Activated naive CD8-positive, alpha-beta T cell treated with anti-CD3 and anti-CD28 coated beads, Interleukin-2, amount 10 ng/mL, durations not matched to agents 7 days and 5 days (primary cell): ENCODE measurements at regions not wholly inside any gene's neighbourhood (a gene's known extent, or its start where the extent isn't known, plus 50 kb on each side); places are given as distances from the start of the nearest gene placed in this dataset.

Source experiments
- ATAC-seq: fragments of 150-1000 bp; cut with Tn5 transposase; one replicate; pipeline ENCODE4 v1.10.0; 2021; ENCODE audit warnings: low read depth, moderate library complexity
- POLR2A ChIA-PET: fragments of 350-600 bp; sonication (Branson Sonifier 250); formaldehyde crosslinking; loops from one replicate; lab custom pipeline; 2021; ENCODE audit warnings: antibody characterized with exemption; lab: Charles Lee
- DNase-seq: peaks from one replicate; pipeline ENCODE4 v3.0.0; 2021
- H3K27ac Mint-ChIP-seq: one replicate; pipeline ENCODE4 v1.8.0; 2022; ENCODE audit warnings: mild to moderate bottlenecking, mixed read lengths
- H3K27me3 Mint-ChIP-seq: one replicate; pipeline ENCODE4 v1.8.0; 2022; ENCODE audit warnings: mild to moderate bottlenecking, moderate library complexity, mixed read lengths
- H3K36me3 Mint-ChIP-seq: one replicate; pipeline ENCODE4 v1.8.0; 2021; ENCODE audit warnings: mild to moderate bottlenecking, mixed read lengths
- H3K4me1 Mint-ChIP-seq: one replicate; pipeline ENCODE4 v1.8.0; 2021; ENCODE audit warnings: mixed read lengths
- H3K4me3 Mint-ChIP-seq: one replicate; pipeline ENCODE4 v1.8.0; 2022; ENCODE audit warnings: mild to moderate bottlenecking, moderate library complexity, mixed read lengths
- H3K9me3 Mint-ChIP-seq: one replicate; pipeline ENCODE4 v1.8.0; 2021; ENCODE audit warnings: mixed read lengths

GRCh38 chr2:223365158-223365679 is 236.9 kb downstream of the SCG2 start:
- ATAC-seq, result no peak
- Mint-ChIP-seq H3K27ac (no peak overlapping the region), H3K9me3 (no peaks in the 10 kb centered on the region), H3K4me1 (no peaks in the 10 kb centered on the region), H3K4me3 (no peak overlapping the region), H3K27me3 (no peaks in the 10 kb centered on the region), H3K36me3 (no peaks in the 10 kb centered on the region)
- DNase-seq, result no peak
- POLR2A ChIA-PET, result no interaction called here

DNA sequence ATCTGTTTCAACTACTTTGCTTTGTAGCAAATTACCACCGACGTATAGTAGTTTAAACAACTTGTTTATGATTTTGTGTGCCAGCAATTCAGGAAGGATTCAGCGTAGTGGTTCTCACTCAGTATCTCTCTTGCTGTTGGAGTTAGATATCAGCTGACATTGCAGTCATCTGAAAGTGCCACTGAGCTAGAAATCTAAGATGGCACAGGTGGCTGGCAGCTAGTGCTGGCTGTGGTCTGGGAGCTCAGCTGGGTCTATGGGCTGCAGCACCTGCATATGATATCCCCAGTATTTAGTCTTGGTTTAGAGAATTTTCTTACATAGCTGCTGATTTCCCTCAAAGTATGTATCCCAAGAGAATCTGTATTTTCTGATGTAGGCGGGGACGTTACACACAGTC is 235.6 kb downstream of the SCG2 start:
- no peaks in the 10 kb centered on the region for H3K27me3 Mint-ChIP-seq
- ATAC-seq (no peak), DNase-seq (no peak)

GRCh38 chr2:223368481-223368880 is 233.7 kb downstream of the SCG2 start:
- Mint-ChIP-seq H3K4me1 (no peaks in the 10 kb centered on the region), H3K4me3 (no peak overlapping the region), H3K36me3 (no peaks in the 10 kb centered on the region), H3K27ac (no peak overlapping the region), H3K9me3 (no peaks in the 10 kb centered on the region), H3K27me3 (no peaks in the 10 kb centered on the region)
- DNase-seq, result no peak
- ATAC-seq, result no peak
- POLR2A ChIA-PET, result no interaction called here

More for the DNA sequence above, 235.6 kb downstream of the SCG2 start:
- no peak overlapping the region for H3K27ac Mint-ChIP-seq
- H3K4me1 Mint-ChIP-seq, result no peaks in the 10 kb centered on the region
- POLR2A ChIA-PET, result no interaction called here
- no peak overlapping the region for H3K4me3 Mint-ChIP-seq
- no peaks in the 10 kb centered on the region for H3K36me3 Mint-ChIP-seq
- no peaks in the 10 kb centered on the region for H3K9me3 Mint-ChIP-seq

GRCh38 chr2:223369889-223370288 is 232.3 kb downstream of the SCG2 start:
- POLR2A ChIA-PET, result no interaction called here
- Mint-ChIP-seq H3K9me3 (no peaks in the 10 kb centered on the region), H3K27me3 (no peaks in the 10 kb centered on the region), H3K4me1 (no peaks in the 10 kb centered on the region), H3K4me3 (no peak overlapping the region), H3K36me3 (no peaks in the 10 kb centered on the region), H3K27ac (no peak overlapping the region)
- no peak for DNase-seq
- ATAC-seq, result no peak

GRCh38 chr2:223383315-223383714 is 218.8 kb downstream of the SCG2 start:
- Mint-ChIP-seq H3K27ac (no peak overlapping the region), H3K4me1 (no peaks in the 10 kb centered on the region), H3K27me3 (no peaks in the 10 kb centered on the region), H3K4me3 (no peak overlapping the region), H3K36me3 (no peaks in the 10 kb centered on the region), H3K9me3 (no peaks in the 10 kb centered on the region)
- no peak for ATAC-seq
- DNase-seq, result no peak
- POLR2A ChIA-PET, result no interaction called here

DNA sequence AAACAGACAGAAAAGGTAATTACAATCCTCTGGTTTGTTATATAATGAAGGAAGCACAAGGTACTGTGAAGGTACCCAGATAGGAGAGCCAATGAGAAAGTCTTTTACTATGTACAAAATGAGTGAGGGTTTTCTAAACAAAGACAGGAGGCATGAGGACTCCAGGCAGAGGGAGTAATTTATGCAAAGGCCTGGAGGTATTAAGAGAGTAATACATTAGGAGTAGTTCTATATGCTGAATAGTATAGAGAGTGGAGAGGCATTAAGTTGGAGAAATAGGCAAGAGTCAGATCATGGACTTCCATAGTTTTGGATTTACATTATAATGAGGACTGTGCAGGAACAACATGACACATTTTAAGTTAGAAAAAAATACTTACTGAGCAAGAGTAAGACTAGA is 216.0 kb downstream of the SCG2 start:
- no peaks in the 10 kb centered on the region for H3K9me3 Mint-ChIP-seq
- no peaks in the 10 kb centered on the region for H3K27me3 Mint-ChIP-seq
- no peak for DNase-seq
- POLR2A ChIA-PET, result no interaction called here
- H3K27ac Mint-ChIP-seq, result no peak overlapping the region
- no peaks in the 10 kb centered on the region for H3K36me3 Mint-ChIP-seq
- ATAC-seq, result no peak
- no peak overlapping the region for H3K4me3 Mint-ChIP-seq
- no peaks in the 10 kb centered on the region for H3K4me1 Mint-ChIP-seq

DNA sequence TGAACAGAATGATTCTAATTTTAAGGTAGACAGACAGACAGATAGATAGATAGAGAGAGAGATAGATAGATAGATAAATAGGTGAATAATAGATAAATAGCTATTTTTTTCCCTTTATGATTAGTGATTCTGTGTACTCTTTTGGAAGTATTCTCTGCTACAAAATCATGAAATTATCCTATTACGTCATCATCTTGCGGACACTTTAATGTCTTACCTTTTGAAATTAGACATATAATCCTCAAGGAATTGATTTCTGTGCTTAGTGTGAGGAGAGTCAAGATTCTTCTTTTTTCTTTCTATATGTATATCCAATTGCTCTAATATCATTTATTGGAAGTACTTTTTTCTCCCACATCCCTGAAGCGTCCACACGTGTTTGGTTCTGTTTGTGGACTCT is 215.2 kb downstream of the SCG2 start:
- Mint-ChIP-seq H3K27ac (no peak overlapping the region), H3K4me3 (no peak overlapping the region), H3K9me3 (no peaks in the 10 kb centered on the region), H3K27me3 (no peaks in the 10 kb centered on the region), H3K4me1 (no peaks in the 10 kb centered on the region), H3K36me3 (no peaks in the 10 kb centered on the region)
- POLR2A ChIA-PET, result no interaction called here
- ATAC-seq (no peak), DNase-seq (no peak)

DNA sequence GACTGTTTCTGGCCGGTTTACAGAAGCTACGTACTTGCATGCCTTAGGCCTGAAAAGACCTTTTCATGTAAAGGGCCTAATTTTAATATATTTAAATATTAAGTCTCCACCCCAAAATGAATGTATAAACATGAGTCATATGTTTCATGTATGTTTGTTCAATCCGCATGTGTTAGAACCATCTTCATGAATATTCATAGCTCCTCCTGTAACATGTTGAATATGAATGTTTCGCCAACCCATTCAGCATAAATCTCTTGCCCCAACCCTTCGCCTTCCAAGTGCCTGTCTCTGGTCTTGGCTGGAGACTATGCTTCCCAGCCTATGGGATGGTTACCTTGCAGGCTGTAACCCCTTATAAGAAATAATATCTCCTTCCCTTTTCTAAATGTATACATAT is 212.5 kb downstream of the SCG2 start:
- H3K36me3 Mint-ChIP-seq, result no peaks in the 10 kb centered on the region
- POLR2A ChIA-PET, result no interaction called here
- H3K27me3 Mint-ChIP-seq, result no peaks in the 10 kb centered on the region
- no peaks in the 10 kb centered on the region for H3K9me3 Mint-ChIP-seq
- H3K27ac Mint-ChIP-seq, result no peak overlapping the region
- ATAC-seq (no peak), DNase-seq (no peak)
- H3K4me3 Mint-ChIP-seq, result no peak overlapping the region
- H3K4me1 Mint-ChIP-seq, result no peaks in the 10 kb centered on the region

DNA sequence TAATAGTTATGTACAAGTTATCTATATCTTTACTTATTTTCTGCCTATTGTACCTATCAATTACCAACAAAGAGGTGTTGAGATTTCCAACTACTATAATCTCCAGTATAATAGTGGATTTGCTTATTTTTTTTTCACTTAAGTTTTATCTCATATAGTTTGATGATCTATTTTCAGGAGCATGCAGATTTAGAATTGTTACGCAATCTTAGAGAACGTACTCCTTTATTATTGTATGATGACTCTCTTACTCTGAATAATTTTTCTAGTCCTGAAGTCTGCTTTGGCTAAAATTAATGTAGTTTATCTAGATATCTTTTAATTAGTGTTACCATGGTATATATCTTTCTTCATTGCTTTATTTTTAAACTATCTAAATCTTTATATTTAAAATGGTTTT is 205.2 kb downstream of the SCG2 start:
- POLR2A ChIA-PET, result no interaction called here
- no peak for ATAC-seq
- Mint-ChIP-seq H3K4me1 (no peaks in the 10 kb centered on the region), H3K36me3 (no peaks in the 10 kb centered on the region), H3K27ac (no peak overlapping the region), H3K9me3 (no peaks in the 10 kb centered on the region), H3K4me3 (no peak overlapping the region), H3K27me3 (no peaks in the 10 kb centered on the region)
- DNase-seq, result no peak

DNA sequence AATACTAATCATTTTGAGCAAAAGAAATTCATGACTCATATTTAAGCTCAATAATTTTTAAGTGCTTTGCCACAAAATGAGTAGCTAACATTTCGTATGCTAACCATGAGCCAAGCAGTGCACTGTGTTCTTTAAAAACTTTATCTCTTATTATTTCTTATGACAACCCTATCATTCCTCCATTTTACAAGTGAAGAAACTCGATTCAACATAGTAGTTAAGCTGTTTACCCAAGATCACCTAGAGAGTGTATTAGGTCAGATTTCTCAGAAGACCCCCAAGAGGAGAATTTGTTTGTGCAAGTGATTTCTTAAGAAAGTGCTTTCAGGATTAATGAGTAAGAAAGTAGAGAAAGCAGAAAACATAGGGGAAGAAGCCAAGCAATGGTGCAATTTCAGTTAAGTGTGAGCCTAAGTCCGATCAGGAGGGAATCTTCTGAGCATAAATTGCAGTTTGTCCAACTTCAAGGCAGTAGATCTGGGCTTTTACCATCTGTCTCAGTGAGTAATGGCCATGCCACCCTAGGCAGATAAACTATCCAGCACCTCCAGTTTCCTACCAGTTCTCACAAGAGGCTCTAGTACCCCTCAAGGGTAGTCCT is 202.7 kb downstream of the SCG2 start:
- H3K27me3 Mint-ChIP-seq, result no peaks in the 10 kb centered on the region
- no peak for DNase-seq
- H3K36me3 Mint-ChIP-seq, result no peaks in the 10 kb centered on the region
- H3K4me1 Mint-ChIP-seq, result no peaks in the 10 kb centered on the region
- ATAC-seq, result no peak
- H3K27ac Mint-ChIP-seq, result no peak overlapping the region
- H3K4me3 Mint-ChIP-seq, result no peak overlapping the region
- H3K9me3 Mint-ChIP-seq, result no peaks in the 10 kb centered on the region
- POLR2A ChIA-PET, result no interaction called here

GRCh38 chr2:223404616-223405015 is 197.5 kb downstream of the SCG2 start:
- H3K27ac Mint-ChIP-seq, result no peak overlapping the region
- POLR2A ChIA-PET, result no interaction called here
- H3K9me3 Mint-ChIP-seq, result no peaks in the 10 kb centered on the region
- H3K36me3 Mint-ChIP-seq, result no peaks in the 10 kb centered on the region
- no peak overlapping the region for H3K4me3 Mint-ChIP-seq
- DNase-seq, result no peak
- no peaks in the 10 kb centered on the region for H3K4me1 Mint-ChIP-seq
- no peak for ATAC-seq
- H3K27me3 Mint-ChIP-seq, result no peaks in the 10 kb centered on the region

- DNase-seq, result no peak
- Mint-ChIP-seq H3K4me1 (no peaks in the 10 kb centered on the region), H3K9me3 (no peaks in the 10 kb centered on the region), H3K36me3 (no peaks in the 10 kb centered on the region), H3K27ac (no peak overlapping the region), H3K27me3 (no peaks in the 10 kb centered on the region), H3K4me3 (no peak overlapping the region)
- ATAC-seq, result no peak
- POLR2A ChIA-PET, result no interaction called here
These were observed 187.5 kb downstream of the SCG2 start for GRCh38 chr2:223414646-223415045.

GRCh38 chr2:223415071-223415470 is 187.1 kb downstream of the SCG2 start:
- Mint-ChIP-seq H3K27ac (no peak overlapping the region), H3K4me3 (no peak overlapping the region), H3K27me3 (no peaks in the 10 kb centered on the region), H3K4me1 (no peaks in the 10 kb centered on the region), H3K9me3 (no peaks in the 10 kb centered on the region), H3K36me3 (no peaks in the 10 kb centered on the region)
- ATAC-seq (no peak), DNase-seq (no peak)
- POLR2A ChIA-PET, result no interaction called here

DNA sequence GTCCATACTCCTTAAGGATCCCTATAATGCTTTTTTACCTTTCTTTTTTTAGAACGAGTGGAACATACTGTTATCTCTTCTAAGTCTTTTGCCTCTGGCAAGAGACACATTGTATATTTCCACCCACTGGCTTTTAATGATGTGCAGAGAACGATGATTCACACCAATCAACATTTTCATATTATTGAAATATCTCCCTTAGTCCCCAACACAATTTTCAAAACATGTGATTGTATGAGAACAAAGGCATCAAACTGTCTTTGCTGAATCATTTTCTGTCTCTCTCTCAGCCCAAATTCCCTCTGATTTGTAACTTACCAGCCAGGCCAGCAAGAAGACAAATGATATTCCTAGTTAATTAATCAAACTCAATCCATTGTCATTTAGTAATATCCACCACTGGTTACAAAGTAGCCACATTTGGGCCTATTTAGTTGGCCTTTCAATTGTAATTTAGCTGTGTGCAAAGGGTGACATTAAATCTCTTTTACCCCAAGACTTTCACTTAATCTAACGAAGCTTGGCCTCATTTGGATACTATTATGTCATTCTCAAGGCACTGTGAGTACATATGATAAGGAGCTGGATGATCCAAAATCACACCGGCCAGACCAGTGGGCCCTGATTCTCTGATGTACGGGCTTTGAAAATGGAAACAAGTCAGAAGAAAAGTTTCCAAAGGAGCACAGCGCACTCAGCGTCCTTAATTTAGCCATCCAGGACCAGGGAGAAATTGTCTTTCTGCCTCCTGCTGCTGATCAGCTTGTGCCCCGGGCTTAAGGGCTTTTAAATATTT is 185.1 kb downstream of the SCG2 start:
- POLR2A ChIA-PET, result interaction anchor here (0.7 kb wide), 1 partner anchor 498 kb away, joined by 3 read pairs; no protein-coding TSS in a partner anchor
- no peaks in the 10 kb centered on the region for H3K4me1 Mint-ChIP-seq
- ATAC-seq (no peak), DNase-seq (no peak)
- H3K27me3 Mint-ChIP-seq, result no peaks in the 10 kb centered on the region
- no peak overlapping the region for H3K27ac Mint-ChIP-seq
- no peaks in the 10 kb centered on the region for H3K36me3 Mint-ChIP-seq
- no peaks in the 10 kb centered on the region for H3K9me3 Mint-ChIP-seq
- H3K4me3 Mint-ChIP-seq, result no peak overlapping the region
